ENCODE measurements at regions not wholly inside any gene's neighbourhood (a gene's known extent, or its start where the extent isn't known, plus 50 kb on each side); places are given as distances from the start of the nearest gene placed in this dataset.

DNA sequence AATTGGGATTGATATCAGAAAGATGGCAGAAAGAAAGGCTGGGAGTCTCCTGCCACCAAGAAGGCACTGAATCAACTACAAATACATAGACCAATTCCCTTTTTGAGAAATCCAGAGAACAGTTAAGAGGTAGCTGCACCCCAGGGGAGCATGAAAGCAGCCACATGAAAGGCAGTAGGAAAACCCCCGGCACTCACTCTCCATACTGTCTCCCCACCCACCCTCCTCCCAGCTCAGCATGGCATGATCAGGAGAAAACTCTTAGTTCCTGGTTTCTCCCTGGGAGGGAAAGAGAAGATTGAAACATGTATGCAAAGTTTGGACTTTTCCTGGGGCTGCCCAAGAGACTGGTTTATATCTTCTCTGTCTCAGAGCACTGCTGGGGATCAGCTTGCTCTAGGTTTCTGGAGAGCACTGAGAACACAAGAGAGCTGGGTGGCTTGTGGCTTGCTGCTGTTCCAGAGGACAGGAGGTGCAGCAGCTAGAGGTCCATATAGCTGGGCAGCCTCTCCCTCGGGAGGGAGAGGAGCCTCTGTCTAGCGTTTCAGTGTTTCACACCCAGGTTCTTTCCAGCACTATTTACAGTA, 305.7 kb downstream of the PDGFC start:
- no peak for TF ChIP-seq POLR2A (IDR thresholded peaks at IDR 0.05; ENCODE audit: low read depth, low read length)
- TF ChIP-seq, protein P1, sequence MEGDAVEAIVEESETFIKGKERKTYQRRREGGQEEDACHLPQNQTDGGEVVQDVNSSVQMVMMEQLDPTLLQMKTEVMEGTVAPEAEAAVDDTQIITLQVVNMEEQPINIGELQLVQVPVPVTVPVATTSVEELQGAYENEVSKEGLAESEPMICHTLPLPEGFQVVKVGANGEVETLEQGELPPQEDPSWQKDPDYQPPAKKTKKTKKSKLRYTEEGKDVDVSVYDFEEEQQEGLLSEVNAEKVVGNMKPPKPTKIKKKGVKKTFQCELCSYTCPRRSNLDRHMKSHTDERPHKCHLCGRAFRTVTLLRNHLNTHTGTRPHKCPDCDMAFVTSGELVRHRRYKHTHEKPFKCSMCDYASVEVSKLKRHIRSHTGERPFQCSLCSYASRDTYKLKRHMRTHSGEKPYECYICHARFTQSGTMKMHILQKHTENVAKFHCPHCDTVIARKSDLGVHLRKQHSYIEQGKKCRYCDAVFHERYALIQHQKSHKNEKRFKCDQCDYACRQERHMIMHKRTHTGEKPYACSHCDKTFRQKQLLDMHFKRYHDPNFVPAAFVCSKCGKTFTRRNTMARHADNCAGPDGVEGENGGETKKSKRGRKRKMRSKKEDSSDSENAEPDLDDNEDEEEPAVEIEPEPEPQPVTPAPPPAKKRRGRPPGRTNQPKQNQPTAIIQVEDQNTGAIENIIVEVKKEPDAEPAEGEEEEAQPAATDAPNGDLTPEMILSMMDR (IDR thresholded peaks at IDR 0.05; ENCODE audit: extremely low read depth in 1 of 2, insufficient read depth in 1 of 2, low read depth in 1 of 2, low read length in 2 of 2) = no peak
- no peak for TF ChIP-seq FOS (IDR thresholded peaks at IDR 0.05; ENCODE audit: borderline replicate concordance, insufficient read depth, low read length)
- no peak for TF ChIP-seq GATA2 (IDR thresholded peaks at IDR 0.05; ENCODE audit: insufficient read depth, insufficient read length, low read depth, low read length)
- TF ChIP-seq EZH2 (IDR thresholded peaks at IDR 0.05; ENCODE audit: borderline replicate concordance, low read depth, low read length, severe bottlenecking) = no peak
- no peak for TF ChIP-seq JUN (IDR thresholded peaks at IDR 0.05; ENCODE audit: borderline replicate concordance, insufficient read depth, insufficient read length, low read depth)
- no peak for TF ChIP-seq MYC (IDR thresholded peaks at IDR 0.05; ENCODE audit: low read depth, low read length)

Data from endothelial cell of umbilical vein (primary cell).